ENCODE measurements at regions not wholly inside any gene's neighbourhood (a gene's known extent, or its start where the extent isn't known, plus 50 kb on each side); places are given as distances from the start of the nearest gene placed in this dataset.

- H3K9me3 ChIP-seq (ENCODE audit: insufficient read depth, low read length), result no peaks in the 10 kb centered on the region
- no peak overlapping the region for H3K4me2 ChIP-seq (ENCODE audit: low read length)
- no peaks in the 10 kb centered on the region for H4K20me1 ChIP-seq (ENCODE audit: insufficient read depth, low read length)
- no peaks in the 10 kb centered on the region for H3K36me3 ChIP-seq (replicated peaks; ENCODE audit: low read depth, low read length)
- H3K4me3 ChIP-seq (ENCODE audit: low read length), result no peak overlapping the region
- no peak overlapping the region for H3K9ac ChIP-seq (ENCODE audit: low read length)
- H3K4me1 ChIP-seq (ENCODE audit: low read length), result no peaks in the 10 kb centered on the region
- TF ChIP-seq CTCF (IDR thresholded peaks at IDR 0.05; ENCODE audit: low read depth, low read length) (no peak), EZH2phosphoT487 (IDR thresholded peaks at IDR 0.05; ENCODE audit: low read depth) (no peak)
- no peak overlapping the region for H2AFZ ChIP-seq (ENCODE audit: low read depth, low read length)
- no peak overlapping the region for H3K27ac ChIP-seq (ENCODE audit: low read length)
- H3K79me2 ChIP-seq (ENCODE audit: low read length), result no peaks in the 10 kb centered on the region
- H3K27me3 ChIP-seq (ENCODE audit: low read depth, low read length), result no peaks in the 10 kb centered on the region
Measured at GRCh38 chr6:164812706-164813105, 496.7 kb downstream of the C6orf118 start.

- Histone ChIP-seq H3K79me2 (ENCODE audit: low read length) (no peaks in the 10 kb centered on the region), H3K36me3 (replicated peaks; ENCODE audit: low read depth, low read length) (no peaks in the 10 kb centered on the region), H3K4me3 (ENCODE audit: low read length) (no peak overlapping the region), H3K4me1 (ENCODE audit: low read length) (no peaks in the 10 kb centered on the region), H4K20me1 (ENCODE audit: insufficient read depth, low read length) (no peaks in the 10 kb centered on the region), H2AFZ (ENCODE audit: low read depth, low read length) (no peak overlapping the region), H3K9ac (ENCODE audit: low read length) (no peak overlapping the region), H3K9me3 (ENCODE audit: insufficient read depth, low read length) (no peaks in the 10 kb centered on the region), H3K27ac (ENCODE audit: low read length) (no peak overlapping the region), H3K27me3 (ENCODE audit: low read depth, low read length) (no peaks in the 10 kb centered on the region), H3K4me2 (ENCODE audit: low read length) (no peak overlapping the region)
- TF ChIP-seq CTCF (IDR thresholded peaks at IDR 0.05; ENCODE audit: low read depth, low read length), result no peak
- TF ChIP-seq EZH2phosphoT487 (IDR thresholded peaks at IDR 0.05; ENCODE audit: low read depth), result no peak
Measured at GRCh38 chr6:164807125-164807524, 502.3 kb downstream of the C6orf118 start.

GRCh38 chr6:164795056-164795815 is 514.2 kb downstream of the C6orf118 start:
- no peak overlapping the region for H3K9ac ChIP-seq (ENCODE audit: low read length)
- H3K4me2 ChIP-seq (ENCODE audit: low read length), result no peak overlapping the region
- no peaks in the 10 kb centered on the region for H3K4me1 ChIP-seq (ENCODE audit: low read length)
- H3K79me2 ChIP-seq (ENCODE audit: low read length), result no peaks in the 10 kb centered on the region
- no peaks in the 10 kb centered on the region for H4K20me1 ChIP-seq (ENCODE audit: insufficient read depth, low read length)
- no peaks in the 10 kb centered on the region for H3K27me3 ChIP-seq (ENCODE audit: low read depth, low read length)
- H3K36me3 ChIP-seq (replicated peaks; ENCODE audit: low read depth, low read length), result no peaks in the 10 kb centered on the region
- TF ChIP-seq EZH2phosphoT487 (IDR thresholded peaks at IDR 0.05; ENCODE audit: low read depth), result no peak
- no peak for TF ChIP-seq CTCF (IDR thresholded peaks at IDR 0.05; ENCODE audit: low read depth, low read length)
- H3K27ac ChIP-seq (ENCODE audit: low read length), result no peak overlapping the region
- H3K4me3 ChIP-seq (ENCODE audit: low read length), result no peak overlapping the region
- H3K9me3 ChIP-seq (ENCODE audit: insufficient read depth, low read length), result no peaks in the 10 kb centered on the region
- H2AFZ ChIP-seq (ENCODE audit: low read depth, low read length), result no peak overlapping the region

- Histone ChIP-seq H3K9me3 (ENCODE audit: insufficient read depth, low read length) (no peaks in the 10 kb centered on the region), H3K27me3 (ENCODE audit: low read depth, low read length) (no peaks in the 10 kb centered on the region), H3K4me1 (ENCODE audit: low read length) (no peaks in the 10 kb centered on the region), H4K20me1 (ENCODE audit: insufficient read depth, low read length) (no peaks in the 10 kb centered on the region), H3K79me2 (ENCODE audit: low read length) (no peaks in the 10 kb centered on the region), H3K36me3 (replicated peaks; ENCODE audit: low read depth, low read length) (no peaks in the 10 kb centered on the region), H2AFZ (ENCODE audit: low read depth, low read length) (no peak overlapping the region), H3K4me2 (ENCODE audit: low read length) (no peak overlapping the region), H3K4me3 (ENCODE audit: low read length) (no peak overlapping the region), H3K9ac (ENCODE audit: low read length) (no peak overlapping the region), H3K27ac (ENCODE audit: low read length) (no peak overlapping the region)
- TF ChIP-seq EZH2phosphoT487 (IDR thresholded peaks at IDR 0.05; ENCODE audit: low read depth) (no peak), CTCF (IDR thresholded peaks at IDR 0.05; ENCODE audit: low read depth, low read length) (no peak)
Measured at GRCh38 chr6:164792666-164793065, 516.7 kb downstream of the C6orf118 start.
